Right lobe of liver (tissue), 6 donors: ENCODE measurements at regions not wholly inside any gene's neighbourhood (a gene's known extent, or its start where the extent isn't known, plus 50 kb on each side); places are given as distances from the start of the nearest gene placed in this dataset.

Experiments used
- ATAC-seq, 4 donors: fragments of 200-7000 bp; cut with Tn5 transposase; one replicate each; pipeline ENCODE4 v1.9.1; 2020; ENCODE audit warnings: mild to moderate bottlenecking in 4 of 4, moderate library complexity in 4 of 4
- DNase-seq, 3 donors: peaks; one replicate each; pipeline ENCODE4 v3.0.0-alpha.2; 2020
- H3K27ac ChIP-seq, 3 donors: fragments of 200-600 bp; one replicate each; pipeline ENCODE4 v1.8.0; 2022
- H3K27me3 ChIP-seq, 2 donors: fragments of 200-600 bp; one replicate each; pipeline ENCODE4 v1.8.0; 2022
- H3K36me3 ChIP-seq, 4 donors: fragments of 200-600 bp; sonication (generic) in 1 of 4; one replicate each; pipeline versions ENCODE4 v1.5.1 to v1.8.0; 2017 to 2022; ENCODE audit warnings: control low read depth in 1 of 4
- H3K4me1 ChIP-seq, 4 donors: fragments of 200-600 bp; sonication (generic) in 1 of 4; one replicate each; pipeline versions ENCODE4 v1.5.1 to v1.8.0; 2017 to 2022; ENCODE audit warnings: control low read depth in 1 of 4
- H3K4me3 ChIP-seq, 3 donors: fragments of 200-600 bp; one replicate each; pipeline ENCODE4 v1.8.0; 2022
- H3K9me3 ChIP-seq, 4 donors: fragments of 200-600 bp; sonication (generic) in 1 of 4; one replicate each; pipeline versions ENCODE4 v1.5.1 to v1.8.0; 2017 to 2022; ENCODE audit warnings: control low read depth in 1 of 4
- POLR2A ChIP-seq: fragments of 450-650 bp; IDR thresholded peaks from one replicate; pipeline ENCODE4 v1.6.1; 2017; ENCODE audit warnings: antibody characterized with exemption, mild to moderate bottlenecking
- WGBS: methylation state at CpG from one replicate; pipeline ENCODE4 v1.1.6; 2018; ENCODE audit warnings: low coverage, low lambda C conversion rate; ENCODE audit not compliant: insufficient coverage; ENCODE audit errors: missing lambda C conversion rate; 5-methylcytosine and 5-hydroxymethylcytosine counted together
- intact Hi-C, 2 donors: fragments of 100-400 bp; cut with DNase I; formaldehyde crosslinking; loops; one replicate each; pipeline versions ENCODE4 v1.11.2 to v1.14.1; 2022
- TF ChIP-seq, protein P1 (sequence below), 4 donors: fragments of 200-600 bp in 3 of 4; fragments of 450-650 bp in 1 of 4; IDR thresholded peaks; one replicate each; pipeline versions ENCODE4 v1.5.1 to v1.8.0; 2016 to 2022; ENCODE audit warnings: antibody characterized with exemption in 4 of 4, mild to moderate bottlenecking in 2 of 4
- donor health status: DM: no; HTN: yes; CAD: no.
- donor health status: DM: no; HTN: no; CAD: no.
- donor health status: DM: no; HTN: no; CAD: no.
- donor health status: DM: no; HTN: yes; CAD: no.
- donor health status: DM: no; HTN: yes; CAD: no.

DNA sequence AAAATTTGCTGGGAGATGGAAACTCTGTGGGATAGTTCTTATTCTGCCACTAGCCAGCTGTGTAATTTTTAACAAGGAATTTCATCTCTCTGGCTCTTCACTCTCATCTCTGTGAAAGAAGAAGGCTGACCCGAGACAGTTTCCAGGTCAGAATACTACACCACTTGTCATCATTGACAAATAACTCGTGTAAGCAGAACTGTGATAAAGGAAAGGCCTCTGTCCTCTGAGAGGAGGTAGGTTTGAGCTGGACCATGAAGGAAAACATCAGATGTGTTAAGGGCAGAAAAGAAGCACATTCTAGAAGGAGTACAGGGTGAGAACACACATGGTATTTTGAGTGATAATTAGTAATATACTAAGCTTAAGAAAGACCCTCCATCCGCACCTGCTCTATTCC, 211.4 kb upstream of the DDX18 start:
- Histone ChIP-seq H3K27me3 (no peaks in the 10 kb centered on the region), H3K27ac (no peak overlapping the region), H3K4me1 (no peaks in the 10 kb centered on the region), H3K9me3 (no peaks in the 10 kb centered on the region), H3K36me3 (no peaks in the 10 kb centered on the region), H3K4me3 (no peak overlapping the region)
- intact Hi-C loops: no loop called here
- 4% methylated on average over 2 of the region's 3 CpGs for WGBS
- no peak for ATAC-seq
- no peak for DNase-seq
- no peak for TF ChIP-seq POLR2A
- TF ChIP-seq, protein P1, sequence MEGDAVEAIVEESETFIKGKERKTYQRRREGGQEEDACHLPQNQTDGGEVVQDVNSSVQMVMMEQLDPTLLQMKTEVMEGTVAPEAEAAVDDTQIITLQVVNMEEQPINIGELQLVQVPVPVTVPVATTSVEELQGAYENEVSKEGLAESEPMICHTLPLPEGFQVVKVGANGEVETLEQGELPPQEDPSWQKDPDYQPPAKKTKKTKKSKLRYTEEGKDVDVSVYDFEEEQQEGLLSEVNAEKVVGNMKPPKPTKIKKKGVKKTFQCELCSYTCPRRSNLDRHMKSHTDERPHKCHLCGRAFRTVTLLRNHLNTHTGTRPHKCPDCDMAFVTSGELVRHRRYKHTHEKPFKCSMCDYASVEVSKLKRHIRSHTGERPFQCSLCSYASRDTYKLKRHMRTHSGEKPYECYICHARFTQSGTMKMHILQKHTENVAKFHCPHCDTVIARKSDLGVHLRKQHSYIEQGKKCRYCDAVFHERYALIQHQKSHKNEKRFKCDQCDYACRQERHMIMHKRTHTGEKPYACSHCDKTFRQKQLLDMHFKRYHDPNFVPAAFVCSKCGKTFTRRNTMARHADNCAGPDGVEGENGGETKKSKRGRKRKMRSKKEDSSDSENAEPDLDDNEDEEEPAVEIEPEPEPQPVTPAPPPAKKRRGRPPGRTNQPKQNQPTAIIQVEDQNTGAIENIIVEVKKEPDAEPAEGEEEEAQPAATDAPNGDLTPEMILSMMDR (IDR thresholded peaks at IDR 0.05): no peak

DNA sequence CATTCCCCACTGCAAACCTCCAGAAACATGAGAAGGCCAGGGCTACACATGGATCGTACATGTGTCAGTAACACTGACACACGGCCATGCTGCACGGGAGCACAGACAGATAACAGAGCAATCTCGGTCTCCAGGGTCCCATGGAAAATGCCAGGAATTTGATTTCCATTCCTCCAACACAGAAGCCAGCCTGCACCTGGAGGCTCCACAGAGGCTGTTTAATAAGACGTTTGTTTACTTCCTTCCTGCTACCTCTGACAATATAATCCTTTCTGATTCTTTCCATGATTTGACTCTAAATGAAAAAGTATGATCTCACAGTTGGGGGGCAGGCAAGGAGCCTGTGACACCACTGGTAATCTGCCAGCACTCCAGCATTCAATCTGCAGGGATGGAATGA, 210.9 kb upstream of the DDX18 start:
- ATAC-seq (no peak), DNase-seq (no peak)
- TF ChIP-seq, protein P1 (IDR thresholded peaks at IDR 0.05): no peak
- TF ChIP-seq POLR2A: no peak
- H3K9me3 ChIP-seq: no peaks in the 10 kb centered on the region
- no peak overlapping the region for H3K4me3 ChIP-seq
- H3K4me1 ChIP-seq: no peaks in the 10 kb centered on the region
- no peaks in the 10 kb centered on the region for H3K27me3 ChIP-seq
- H3K36me3 ChIP-seq: no peaks in the 10 kb centered on the region
- 11% methylated on average over 5 of the region's 5 CpGs for WGBS
- no peak overlapping the region for H3K27ac ChIP-seq
- intact Hi-C loops: no loop called here

DNA sequence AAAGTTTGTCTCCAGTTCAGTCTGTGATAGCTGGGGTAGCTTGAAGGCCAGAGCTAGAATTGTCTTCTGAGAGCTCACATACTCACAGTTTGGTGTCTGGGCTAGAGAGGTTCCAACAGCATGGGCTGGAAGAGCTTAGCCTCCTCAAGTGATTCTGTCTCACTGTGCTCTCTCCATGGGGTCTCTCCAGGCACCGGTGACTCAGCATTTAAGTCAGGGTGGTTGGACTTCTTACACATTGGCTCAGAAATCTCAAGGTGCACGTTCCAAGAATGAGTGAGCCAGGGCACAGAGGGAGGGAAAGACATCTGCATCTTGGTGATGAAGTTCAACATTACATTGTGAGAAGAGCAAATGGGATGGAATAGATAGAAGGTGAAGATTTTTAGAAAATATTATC, 207.3 kb upstream of the DDX18 start:
- H3K27ac ChIP-seq: no peak overlapping the region
- no peaks in the 10 kb centered on the region for H3K36me3 ChIP-seq
- ATAC-seq (no peak), DNase-seq (no peak)
- H3K4me3 ChIP-seq: no peak overlapping the region
- WGBS: 29% methylated on average over 2 of the region's 2 CpGs
- TF ChIP-seq, protein P1 (IDR thresholded peaks at IDR 0.05): no peak
- no peak for TF ChIP-seq POLR2A
- H3K4me1 ChIP-seq: no peaks in the 10 kb centered on the region
- no peaks in the 10 kb centered on the region for H3K9me3 ChIP-seq
- intact Hi-C loops: no loop called here
- no peaks in the 10 kb centered on the region for H3K27me3 ChIP-seq

DNA sequence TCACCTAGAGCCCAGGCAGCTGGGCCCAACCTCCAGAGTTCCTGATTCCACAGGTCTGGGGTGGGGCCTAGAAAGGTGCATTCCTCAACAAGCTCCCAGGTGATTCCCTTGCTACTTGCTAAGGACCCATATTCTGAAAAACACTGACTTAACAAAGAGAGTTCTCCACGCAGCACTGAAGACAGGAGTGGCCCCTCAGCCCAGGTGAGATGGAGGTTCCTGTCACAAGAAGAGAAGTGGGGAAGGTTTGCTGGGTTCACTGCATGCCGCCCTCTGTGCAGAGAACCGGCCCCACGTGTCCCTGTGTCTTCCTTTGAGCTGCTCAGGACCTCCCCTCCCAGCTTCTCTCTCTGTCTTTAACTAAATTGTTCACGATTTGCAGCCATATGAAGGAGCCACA, 201.4 kb upstream of the DDX18 start:
- Histone ChIP-seq H3K36me3 (no peaks in the 10 kb centered on the region), H3K4me1 (no peaks in the 10 kb centered on the region), H3K4me3 (no peak overlapping the region), H3K27me3 (no peaks in the 10 kb centered on the region), H3K27ac (no peak overlapping the region), H3K9me3 (no peaks in the 10 kb centered on the region)
- intact Hi-C loops: no loop called here
- ATAC-seq (no peak), DNase-seq (no peak)
- no peak for TF ChIP-seq POLR2A
- TF ChIP-seq, protein P1 (IDR thresholded peaks at IDR 0.05): no peak
- WGBS: 46% methylated on average over 4 of the region's 5 CpGs

DNA sequence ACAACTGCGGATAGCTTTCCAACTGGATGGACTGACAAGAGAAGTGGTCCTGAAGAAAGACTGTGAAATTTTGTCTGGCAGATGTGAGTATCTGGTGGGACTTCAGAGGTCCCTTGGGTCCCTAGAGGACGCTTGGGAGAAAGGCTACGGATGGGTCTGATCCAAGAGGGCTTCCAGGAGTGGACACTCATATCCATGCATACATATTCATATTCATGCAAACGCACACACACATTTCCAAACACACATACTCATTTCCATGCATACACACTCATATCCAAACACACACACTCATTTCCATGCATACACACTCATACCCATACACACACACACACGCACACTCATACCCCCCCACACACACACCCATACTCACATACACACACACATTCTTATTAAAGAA, 200.2 kb upstream of the DDX18 start:
- Histone ChIP-seq H3K36me3 (no peaks in the 10 kb centered on the region), H3K9me3 (no peaks in the 10 kb centered on the region), H3K4me1 (no peaks in the 10 kb centered on the region), H3K27me3 (no peaks in the 10 kb centered on the region), H3K4me3 (no peak overlapping the region), H3K27ac (no peak overlapping the region)
- no peak for DNase-seq
- WGBS: 66% methylated on average over 3 of the region's 5 CpGs
- TF ChIP-seq, protein P1 (IDR thresholded peaks at IDR 0.05): no peak
- TF ChIP-seq POLR2A: no peak
- intact Hi-C loops: no loop called here
- ATAC-seq: no peak
